Progenitor cell of endocrine pancreas (in vitro differentiated cells): ENCODE measurements at regions not wholly inside any gene's neighbourhood (a gene's known extent, or its start where the extent isn't known, plus 50 kb on each side); places are given as distances from the start of the nearest gene placed in this dataset.
A peak's percentile ranks its signal among the peaks of the same experiment; 100 is the strongest.

Source experiments
- DNase-seq: peaks from one replicate; pipeline ENCODE4 v3.0.0; 2021; ENCODE audit warnings: low spot score; ENCODE audit not compliant: unreplicated experiment
- H3K27ac Mint-ChIP-seq: 2 replicates; pipeline ENCODE4 v1.8.0; 2021; ENCODE audit warnings: mild to moderate bottlenecking, moderate library complexity, mixed read lengths
- H3K27me3 Mint-ChIP-seq: 2 replicates; pipeline ENCODE4 v1.8.0; 2021; ENCODE audit warnings: mixed read lengths
- H3K36me3 Mint-ChIP-seq: 2 replicates; pipeline ENCODE4 v1.8.0; 2022; ENCODE audit warnings: mixed read lengths; ENCODE audit not compliant: insufficient read depth
- H3K4me1 Mint-ChIP-seq: 2 replicates; pipeline ENCODE4 v1.8.0; 2021; ENCODE audit warnings: low read depth, mixed read lengths
- H3K4me3 Mint-ChIP-seq: 2 replicates; pipeline ENCODE4 v1.8.0; 2021; ENCODE audit warnings: low read depth, mild to moderate bottlenecking, moderate library complexity, mixed read lengths
- H3K9me3 Mint-ChIP-seq: 2 replicates; pipeline ENCODE4 v1.8.0; 2021; ENCODE audit warnings: low read depth, mixed read lengths
- TF ChIP-seq, protein P1 (sequence below): fragments of 200-600 bp; sonication (generic); IDR thresholded peaks from one replicate; pipeline ENCODE4 v1.5.0; 2021; ENCODE audit warnings: antibody characterized with exemption, mild to moderate bottlenecking; ENCODE audit not compliant: unreplicated experiment

DNA sequence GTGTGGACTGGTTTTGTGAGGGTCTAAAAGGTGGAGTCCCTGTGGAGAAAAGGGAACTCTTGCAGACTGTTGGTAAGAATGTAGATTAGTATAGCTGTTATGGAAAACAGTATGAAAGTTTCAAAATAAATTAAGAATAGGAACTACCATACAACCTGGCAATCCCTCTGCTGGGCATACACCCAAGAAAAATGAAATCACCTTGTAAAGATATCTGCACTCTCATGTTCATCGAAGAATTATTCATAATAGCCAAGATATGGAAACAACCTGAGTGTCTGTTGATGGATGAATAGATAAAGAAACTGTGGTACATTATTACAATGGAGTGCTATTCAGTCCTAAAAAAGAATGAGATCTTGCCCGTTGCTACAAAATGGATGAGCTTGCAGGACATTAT is 109.6 kb downstream of the TBX19 start:
- Mint-ChIP-seq H3K4me1 (peaks cover 7% of the 10 kb centered on the region), H3K36me3 (no peaks in the 10 kb centered on the region), H3K4me3 (no peak overlapping the region), H3K9me3 (no peaks in the 10 kb centered on the region), H3K27me3 (peaks cover 17% of the 10 kb centered on the region), H3K27ac (no peak overlapping the region)
- DNase-seq, result no peak
- TF ChIP-seq, protein P1, sequence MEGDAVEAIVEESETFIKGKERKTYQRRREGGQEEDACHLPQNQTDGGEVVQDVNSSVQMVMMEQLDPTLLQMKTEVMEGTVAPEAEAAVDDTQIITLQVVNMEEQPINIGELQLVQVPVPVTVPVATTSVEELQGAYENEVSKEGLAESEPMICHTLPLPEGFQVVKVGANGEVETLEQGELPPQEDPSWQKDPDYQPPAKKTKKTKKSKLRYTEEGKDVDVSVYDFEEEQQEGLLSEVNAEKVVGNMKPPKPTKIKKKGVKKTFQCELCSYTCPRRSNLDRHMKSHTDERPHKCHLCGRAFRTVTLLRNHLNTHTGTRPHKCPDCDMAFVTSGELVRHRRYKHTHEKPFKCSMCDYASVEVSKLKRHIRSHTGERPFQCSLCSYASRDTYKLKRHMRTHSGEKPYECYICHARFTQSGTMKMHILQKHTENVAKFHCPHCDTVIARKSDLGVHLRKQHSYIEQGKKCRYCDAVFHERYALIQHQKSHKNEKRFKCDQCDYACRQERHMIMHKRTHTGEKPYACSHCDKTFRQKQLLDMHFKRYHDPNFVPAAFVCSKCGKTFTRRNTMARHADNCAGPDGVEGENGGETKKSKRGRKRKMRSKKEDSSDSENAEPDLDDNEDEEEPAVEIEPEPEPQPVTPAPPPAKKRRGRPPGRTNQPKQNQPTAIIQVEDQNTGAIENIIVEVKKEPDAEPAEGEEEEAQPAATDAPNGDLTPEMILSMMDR, result no peak

- Mint-ChIP-seq H3K9me3 (no peaks in the 10 kb centered on the region), H3K4me3 (peak overlapping the region; percentile 68), H3K27ac (no peak overlapping the region), H3K4me1 (peaks cover 7% of the 10 kb centered on the region), H3K36me3 (no peaks in the 10 kb centered on the region), H3K27me3 (peaks cover 17% of the 10 kb centered on the region)
- DNase-seq, result no peak
- TF ChIP-seq, protein P1, result no peak
These were observed 107.4 kb downstream of the TBX19 start for GRCh38 chr1:168387781-168388760.

GRCh38 chr1:168386949-168387586 is 106.4 kb downstream of the TBX19 start:
- no peaks in the 10 kb centered on the region for H3K9me3 Mint-ChIP-seq
- H3K36me3 Mint-ChIP-seq, result no peaks in the 10 kb centered on the region
- H3K27me3 Mint-ChIP-seq, result peaks cover 17% of the 10 kb centered on the region
- TF ChIP-seq, protein P1, result peak; percentile 20
- H3K27ac Mint-ChIP-seq, result peak overlapping the region; percentile 71
- H3K4me3 Mint-ChIP-seq, result peak overlapping the region; percentile 68
- peak; percentile 48 for DNase-seq
- peaks cover 5% of the 10 kb centered on the region for H3K4me1 Mint-ChIP-seq

DNA sequence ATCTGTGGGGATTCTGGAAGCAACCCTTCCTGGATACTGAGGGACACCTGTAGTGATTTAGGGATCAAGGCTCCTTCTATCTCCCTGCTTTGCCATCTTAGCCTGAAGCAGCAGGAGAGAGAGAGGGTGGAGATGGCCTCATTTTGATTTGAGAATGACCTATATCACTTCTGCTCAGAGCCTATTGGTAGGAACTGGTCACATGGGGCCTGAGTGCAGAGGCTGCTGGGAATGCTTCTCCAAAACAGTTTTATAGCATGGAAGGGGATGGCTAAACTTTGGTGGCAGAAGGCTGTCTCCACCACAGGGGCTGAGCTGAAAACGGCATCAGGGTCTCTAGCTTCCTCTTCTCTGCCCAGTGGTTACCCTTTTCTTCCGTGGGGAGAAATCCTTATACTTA is 105.8 kb downstream of the TBX19 start:
- TF ChIP-seq, protein P1, result no peak
- no peak for DNase-seq
- H3K27ac Mint-ChIP-seq, result no peak overlapping the region
- no peak overlapping the region for H3K4me3 Mint-ChIP-seq
- H3K27me3 Mint-ChIP-seq, result peaks cover 17% of the 10 kb centered on the region
- H3K9me3 Mint-ChIP-seq, result no peaks in the 10 kb centered on the region
- no peaks in the 10 kb centered on the region for H3K36me3 Mint-ChIP-seq
- H3K4me1 Mint-ChIP-seq, result peaks cover 5% of the 10 kb centered on the region

- Mint-ChIP-seq H3K9me3 (no peaks in the 10 kb centered on the region), H3K27ac (no peak overlapping the region), H3K4me3 (no peak overlapping the region), H3K36me3 (no peaks in the 10 kb centered on the region), H3K4me1 (no peaks in the 10 kb centered on the region), H3K27me3 (peaks cover 2% of the 10 kb centered on the region)
- TF ChIP-seq, protein P1, result peak; percentile 14
- no peak for DNase-seq
These were observed 101.2 kb downstream of the TBX19 start for GRCh38 chr1:168381850-168382249.
